HG02610 (cell line): ENCODE measurements at regions not wholly inside any gene's neighbourhood (a gene's known extent, or its start where the extent isn't known, plus 50 kb on each side); places are given as distances from the start of the nearest gene placed in this dataset.
A peak's percentile ranks its signal among the peaks of the same experiment; 100 is the strongest.

ENCODE experiments used
- ATAC-seq: cut with Tn5 transposase; IDR thresholded peaks from one replicate; pipeline ENCODE4 v1.9.1; 2021; ENCODE audit warnings: mild to moderate bottlenecking, moderate library complexity; ENCODE audit not compliant: unreplicated experiment

DNA sequence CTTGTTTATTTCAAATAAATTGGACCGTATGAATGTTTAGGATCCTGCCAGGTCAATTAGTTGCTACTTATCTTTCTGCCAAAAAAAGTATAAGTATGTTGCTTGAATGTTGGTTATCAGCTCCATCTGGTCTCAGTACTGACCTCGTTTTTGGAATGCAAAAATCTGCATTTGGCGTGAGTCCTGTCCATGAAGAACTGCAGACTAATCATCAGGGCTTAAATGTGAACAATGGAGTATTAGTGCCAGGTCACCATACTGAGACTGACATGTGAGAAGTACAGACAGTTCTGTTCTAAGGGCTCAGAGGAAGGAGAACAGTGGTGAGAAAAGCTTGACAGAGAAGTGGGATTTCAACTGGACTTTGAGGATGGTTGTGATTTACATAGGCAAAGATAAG, 393.1 kb upstream of the SLC14A2 start:
- ATAC-seq: no peak

DNA sequence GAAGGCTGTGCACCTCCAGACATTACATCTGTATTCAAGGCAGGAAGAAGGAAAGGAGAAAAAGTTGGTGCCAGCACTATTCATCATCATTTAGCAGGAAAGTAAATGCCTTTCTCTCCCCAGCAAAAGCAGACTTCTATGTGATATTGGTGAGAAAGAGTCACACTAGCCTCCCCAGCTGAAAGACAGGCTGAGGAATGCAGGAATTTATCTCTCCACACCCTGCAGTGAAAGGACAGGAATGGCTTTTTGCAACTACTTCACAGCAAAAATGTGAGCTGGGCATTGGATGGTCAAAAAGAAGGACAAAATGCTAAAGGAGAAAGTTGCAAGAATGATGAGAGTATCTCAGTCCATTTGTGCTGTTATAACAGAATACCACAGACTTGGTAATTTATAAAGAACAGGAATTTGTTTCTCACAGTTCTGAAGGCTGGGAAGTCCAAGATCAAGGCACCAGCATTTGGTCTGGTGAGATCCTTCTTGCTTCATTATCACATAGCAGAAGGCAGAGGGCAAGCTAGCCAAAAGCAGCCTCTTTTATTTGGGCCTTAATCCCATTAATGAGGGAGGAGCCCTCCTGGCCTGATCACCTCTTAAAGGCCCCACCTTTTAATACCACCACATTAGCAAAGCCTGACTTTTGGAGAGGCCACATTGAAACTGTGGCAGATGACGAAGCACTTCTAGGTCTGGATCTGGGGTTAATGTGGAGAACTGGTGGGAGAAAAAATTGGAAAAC, 388.1 kb upstream of the SLC14A2 start:
- no peak for ATAC-seq

DNA sequence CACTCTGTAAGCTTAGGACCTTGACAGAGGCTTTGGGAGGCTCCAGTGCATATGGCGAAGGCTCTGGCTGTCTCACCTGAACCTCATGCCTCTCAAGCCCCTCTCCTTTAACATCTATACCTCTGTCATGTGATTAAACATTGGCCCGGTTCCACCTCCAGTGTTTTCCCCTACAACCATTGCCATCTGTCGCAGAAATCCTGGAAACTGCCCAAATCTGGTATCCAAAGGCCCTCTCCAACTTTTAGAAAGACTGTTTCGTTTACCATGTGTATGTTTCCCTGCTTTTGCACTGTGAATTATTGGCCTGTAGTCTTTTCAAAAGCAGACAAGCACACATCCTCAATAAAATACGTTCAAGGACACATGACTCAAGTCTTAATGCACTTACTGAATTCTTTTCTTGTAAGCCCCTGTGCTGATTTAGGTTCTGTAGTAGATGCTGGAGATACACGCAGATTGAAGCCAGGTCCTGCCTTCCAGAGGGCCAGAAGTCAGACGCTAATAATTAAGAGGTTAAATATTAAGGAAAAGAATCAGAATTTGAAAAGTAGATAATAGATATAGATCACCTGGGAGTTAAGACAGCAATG, 386.4 kb upstream of the SLC14A2 start:
- ATAC-seq: no peak

DNA sequence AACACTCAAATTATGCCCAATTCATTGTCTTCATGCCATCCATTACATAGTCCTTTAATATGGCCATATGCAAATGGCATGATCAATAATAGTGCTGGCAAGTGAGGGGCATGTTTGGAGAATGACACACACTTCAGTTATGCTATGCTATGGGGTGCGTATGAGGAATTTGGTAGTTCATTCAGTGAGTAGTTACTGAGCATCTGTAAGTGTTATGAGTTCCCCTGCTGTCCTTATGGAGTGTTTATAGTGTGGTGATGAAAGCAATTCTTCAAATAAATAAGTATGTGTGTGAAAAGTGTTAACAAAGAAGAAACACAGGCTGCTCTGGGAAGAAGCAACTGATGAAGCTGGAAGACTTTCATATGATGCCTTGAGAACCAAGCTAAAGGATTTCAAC, 383.7 kb upstream of the SLC14A2 start:
- no peak for ATAC-seq

- ATAC-seq: no peak
These were observed 383.2 kb upstream of the SLC14A2 start for GRCh38 chr18:45232061-45232460.

- ATAC-seq: no peak
These were observed 378.6 kb upstream of the SLC14A2 start for GRCh38 chr18:45236676-45237075.

DNA sequence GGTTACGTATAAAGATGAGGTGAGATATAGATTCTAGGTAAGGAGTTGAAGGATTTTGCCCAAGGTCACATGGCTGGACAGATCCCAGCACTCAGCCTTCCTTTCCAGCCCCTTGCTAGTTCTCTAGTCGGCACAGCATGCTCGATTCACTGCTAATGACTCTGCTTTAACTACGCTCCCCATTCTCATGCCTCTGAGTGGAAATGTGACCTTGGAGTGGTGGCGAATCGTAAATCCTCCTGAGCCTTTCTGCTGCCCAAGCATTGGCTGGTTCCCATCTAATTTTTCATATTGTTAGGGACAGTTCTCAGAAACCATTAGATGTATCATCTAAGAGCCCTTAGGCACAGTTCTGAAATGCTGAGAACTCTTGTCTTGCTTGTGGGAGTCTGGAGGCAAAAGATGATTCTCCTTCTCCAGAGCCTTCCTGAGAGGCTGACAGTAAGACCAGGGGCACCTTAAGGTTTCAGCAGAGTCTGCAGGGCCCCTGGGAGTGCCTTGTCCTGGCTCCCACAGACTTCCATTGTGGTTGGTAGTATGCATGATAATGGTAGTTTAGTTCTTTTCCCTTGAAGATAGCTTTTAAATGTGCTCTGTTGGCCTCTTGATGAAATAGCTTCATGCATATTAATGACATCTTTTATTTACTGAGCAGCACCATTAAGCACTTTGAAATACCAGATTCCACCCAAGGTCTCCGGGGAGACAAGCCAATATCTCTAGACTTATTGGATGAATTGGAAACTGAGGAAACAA, 377.8 kb upstream of the SLC14A2 start:
- ATAC-seq: no peak

GRCh38 chr18:45241271-45241670, 374.0 kb upstream of the SLC14A2 start:
- ATAC-seq: no peak

- ATAC-seq: no peak
These were observed 373.2 kb upstream of the SLC14A2 start for GRCh38 chr18:45241982-45242565.

DNA sequence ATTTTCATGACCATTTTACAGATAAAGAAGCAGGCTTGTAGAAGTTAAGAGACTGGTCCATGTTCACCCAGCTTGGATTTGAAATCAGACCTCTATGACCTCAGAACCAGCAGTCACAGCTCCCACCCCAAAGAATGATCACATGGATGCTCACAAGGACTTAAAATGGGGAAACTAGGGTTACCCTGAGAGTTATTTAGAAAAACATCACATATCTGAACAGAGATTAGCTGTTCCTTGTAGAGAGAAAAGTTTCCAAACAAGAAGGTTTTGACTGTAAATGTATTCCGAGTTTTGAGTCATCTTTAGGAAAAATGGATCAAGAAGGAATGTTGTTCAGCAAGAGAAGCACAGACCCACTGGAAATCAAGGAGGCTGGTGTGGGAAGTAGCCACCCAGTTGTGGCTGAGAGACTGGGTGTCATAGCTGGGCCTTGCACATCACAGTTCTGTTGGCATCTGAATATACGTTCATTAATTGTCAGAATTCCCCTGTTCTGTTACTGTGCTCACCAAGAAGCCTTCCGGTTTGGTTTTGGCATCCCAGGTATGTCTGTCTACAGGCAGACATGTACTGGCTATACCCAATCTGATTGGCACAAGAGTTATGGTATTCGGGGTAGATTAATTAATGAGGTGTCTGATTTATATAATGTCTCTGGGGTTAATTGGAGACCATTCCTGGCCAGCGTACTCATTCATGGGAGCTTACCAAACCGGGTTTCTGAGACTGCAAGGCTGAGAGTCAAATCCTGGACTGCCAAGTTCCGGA, 371.8 kb upstream of the SLC14A2 start:
- no peak for ATAC-seq

- no peak for ATAC-seq
These were observed 370.2 kb upstream of the SLC14A2 start for GRCh38 chr18:45245091-45245511.

- no peak for ATAC-seq
These were observed 366.9 kb upstream of the SLC14A2 start for GRCh38 chr18:45248240-45248903.

- ATAC-seq: no peak
These were observed 366.0 kb upstream of the SLC14A2 start for GRCh38 chr18:45249246-45249661.

- no peak for ATAC-seq
These were observed 364.8 kb upstream of the SLC14A2 start for GRCh38 chr18:45250479-45250878.

- ATAC-seq: no peak
These were observed 364.0 kb upstream of the SLC14A2 start for GRCh38 chr18:45251236-45251635.

- peak; percentile 68 for ATAC-seq
These were observed 362.8 kb upstream of the SLC14A2 start for GRCh38 chr18:45252474-45252873.

DNA sequence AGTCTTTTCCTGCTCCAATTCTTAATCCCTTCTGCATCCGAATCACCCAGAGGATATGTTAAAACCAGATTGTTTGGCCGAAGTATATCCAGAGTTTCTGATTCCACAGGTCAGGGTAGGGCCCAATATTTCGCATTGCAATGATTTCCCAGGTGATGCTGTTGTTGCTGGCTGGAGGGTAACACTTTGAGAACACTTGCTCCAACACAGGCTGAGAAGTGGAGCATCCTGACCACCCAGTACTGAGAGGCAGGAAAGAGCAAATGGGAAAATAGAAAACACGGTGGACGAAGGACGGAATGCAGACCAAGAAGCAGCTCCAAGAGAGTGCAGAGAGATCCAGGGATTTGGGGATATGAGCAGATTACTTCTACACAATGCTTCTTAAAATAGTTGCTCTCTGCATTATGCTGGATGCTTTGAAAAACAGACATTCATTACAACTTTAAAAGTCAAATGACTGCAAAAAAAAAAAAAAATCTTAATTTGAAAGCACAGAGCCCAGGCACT, 362.2 kb upstream of the SLC14A2 start:
- ATAC-seq: no peak

- ATAC-seq: no peak
These were observed 361.1 kb upstream of the SLC14A2 start for GRCh38 chr18:45253973-45254708.

- ATAC-seq: no peak
These were observed 360.6 kb upstream of the SLC14A2 start for GRCh38 chr18:45254709-45255082.
